OCI-LY1 (cell line): ENCODE measurements at regions not wholly inside any gene's neighbourhood (a gene's known extent, or its start where the extent isn't known, plus 50 kb on each side); places are given as distances from the start of the nearest gene placed in this dataset.

Source experiments
- H2AFZ ChIP-seq: fragments of 200-600 bp; sonication (generic), shearing (Covaris generic); 2 replicates; pipeline ENCODE4 v1.6.0; 2014; ENCODE audit warnings: antibody characterized with exemption, mild to moderate bottlenecking, low read length
- H3F3A ChIP-seq: fragments of 200-600 bp; sonication (generic), shearing (Covaris generic); 2 replicates; pipeline ENCODE4 v1.6.0; 2014; ENCODE audit warnings: mild to moderate bottlenecking, antibody characterized with exemption, low read length, moderate library complexity; ENCODE audit not compliant: insufficient read depth
- H3K27ac ChIP-seq: fragments of 200-600 bp; sonication (generic); 2 replicates; pipeline ENCODE4 v1.5.1; 2014; ENCODE audit warnings: low read length, mixed run types, mild to moderate bottlenecking, low read depth; ENCODE audit not compliant: poor library complexity, severe bottlenecking
- H3K27me3 ChIP-seq: fragments of 200-600 bp; sonication (generic); 2 replicates; pipeline ENCODE4 v1.6.0; 2014; ENCODE audit warnings: antibody characterized with exemption, mild to moderate bottlenecking, low read length, moderate library complexity; ENCODE audit not compliant: insufficient read depth
- H3K36me3 ChIP-seq: fragments of 200-600 bp; sonication (generic); 2 replicates; pipeline ENCODE4 v1.6.1; 2014; ENCODE audit warnings: mild to moderate bottlenecking, antibody characterized with exemption, low read length, moderate library complexity, mixed read lengths; ENCODE audit not compliant: insufficient read depth
- H3K4me1 ChIP-seq: fragments of 200-600 bp; sonication (generic); 2 replicates; pipeline ENCODE4 v1.5.1; 2014; ENCODE audit warnings: mild to moderate bottlenecking, low read length, moderate library complexity; ENCODE audit not compliant: insufficient read depth, severe bottlenecking
- H3K4me2 ChIP-seq: fragments of 200-600 bp; sonication (generic), shearing (Covaris generic); 2 replicates; pipeline ENCODE4 v1.6.1; 2014; ENCODE audit warnings: low read length
- H3K4me3 ChIP-seq: fragments of 200-600 bp; sonication (generic); 2 replicates; pipeline ENCODE4 v1.5.1; 2014; ENCODE audit warnings: low read length, low read depth, mild to moderate bottlenecking, mixed read lengths; ENCODE audit not compliant: poor library complexity, severe bottlenecking
- H3K79me2 ChIP-seq: fragments of 200-600 bp; shearing (Covaris generic); 2 replicates; pipeline ENCODE4 v1.6.1; 2016; ENCODE audit warnings: mixed run types, low read length, mixed read lengths; ENCODE audit not compliant: insufficient read depth
- H3K9ac ChIP-seq: fragments of 200-600 bp; sonication (generic), shearing (Covaris generic); 2 replicates; pipeline ENCODE4 v1.6.1; 2014; ENCODE audit warnings: mild to moderate bottlenecking, low read length, mixed read lengths
- H3K9me2 ChIP-seq: fragments of 200-600 bp; sonication (generic), shearing (Covaris generic); 2 replicates; pipeline ENCODE4 v1.6.1; 2014; ENCODE audit warnings: low read depth, mild to moderate bottlenecking, low read length, mixed read lengths
- H3K9me3 ChIP-seq: fragments of 200-600 bp; shearing (Covaris generic); 2 replicates; pipeline ENCODE4 v1.6.1; 2014; ENCODE audit warnings: low read length, mixed read lengths
- H4K20me1 ChIP-seq: fragments of 200-600 bp; sonication (generic), shearing (Covaris generic); 2 replicates; pipeline ENCODE4 v1.6.0; 2016; ENCODE audit warnings: mild to moderate bottlenecking, low read length; ENCODE audit not compliant: insufficient read depth
- EZH2 ChIP-seq: fragments of 200-600 bp; sonication (generic), shearing (Covaris generic); IDR thresholded peaks from 2 replicates; pipeline ENCODE4 v1.8.0; 2017; ENCODE audit warnings: borderline replicate concordance, mixed run types, mild to moderate bottlenecking, antibody characterized with exemption, low read length, moderate library complexity, mixed read lengths
- TF ChIP-seq, protein P1 (sequence below): fragments of 200-600 bp; sonication (generic), shearing (Covaris generic); IDR thresholded peaks from 2 replicates; pipeline ENCODE4 v1.5.1; 2017; ENCODE audit warnings: mild to moderate bottlenecking, antibody characterized with exemption, low read length, moderate library complexity, mixed read lengths

DNA sequence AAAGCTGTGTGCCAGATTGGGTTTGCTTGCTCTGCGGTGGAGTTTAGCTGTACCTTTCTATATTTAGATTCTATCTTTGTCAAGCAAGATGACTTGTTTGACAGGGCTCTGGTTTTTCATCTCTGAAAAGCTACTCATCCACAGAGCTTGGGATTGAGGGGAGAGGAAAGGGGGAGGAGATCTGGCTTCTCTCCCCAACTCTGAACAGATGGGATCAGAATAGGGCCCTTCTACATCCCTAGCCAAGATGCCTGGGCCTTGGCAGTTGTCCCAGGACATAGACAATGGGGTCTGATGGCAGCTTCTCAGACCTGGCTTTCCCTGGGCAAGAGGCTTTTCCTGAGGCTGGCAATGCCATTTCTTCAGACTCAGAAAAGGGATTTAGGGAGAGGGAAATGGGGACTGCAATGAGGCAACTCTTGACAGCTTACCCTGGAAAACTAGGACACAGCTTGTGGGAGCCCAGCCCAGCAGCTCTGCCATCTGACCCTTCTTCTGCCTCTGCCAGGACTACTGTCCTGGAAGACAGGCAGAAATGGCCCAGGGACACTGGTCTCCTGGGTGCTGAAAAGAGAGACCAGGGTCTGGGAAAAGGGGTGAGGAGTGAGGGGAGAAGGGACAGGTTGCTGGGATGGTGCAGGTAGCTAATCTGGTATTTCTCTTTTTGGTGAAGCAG is 50.2 kb upstream of the ASTN2 start:
- no peak overlapping the region for H3K4me2 ChIP-seq
- no peak overlapping the region for H3K9ac ChIP-seq
- no peaks in the 10 kb centered on the region for H3K36me3 ChIP-seq
- no peak overlapping the region for H3K4me3 ChIP-seq
- no peaks in the 10 kb centered on the region for H4K20me1 ChIP-seq
- H3K27me3 ChIP-seq, result no peaks in the 10 kb centered on the region
- no peaks in the 10 kb centered on the region for H3K4me1 ChIP-seq
- no peak for TF ChIP-seq EZH2
- TF ChIP-seq, protein P1, sequence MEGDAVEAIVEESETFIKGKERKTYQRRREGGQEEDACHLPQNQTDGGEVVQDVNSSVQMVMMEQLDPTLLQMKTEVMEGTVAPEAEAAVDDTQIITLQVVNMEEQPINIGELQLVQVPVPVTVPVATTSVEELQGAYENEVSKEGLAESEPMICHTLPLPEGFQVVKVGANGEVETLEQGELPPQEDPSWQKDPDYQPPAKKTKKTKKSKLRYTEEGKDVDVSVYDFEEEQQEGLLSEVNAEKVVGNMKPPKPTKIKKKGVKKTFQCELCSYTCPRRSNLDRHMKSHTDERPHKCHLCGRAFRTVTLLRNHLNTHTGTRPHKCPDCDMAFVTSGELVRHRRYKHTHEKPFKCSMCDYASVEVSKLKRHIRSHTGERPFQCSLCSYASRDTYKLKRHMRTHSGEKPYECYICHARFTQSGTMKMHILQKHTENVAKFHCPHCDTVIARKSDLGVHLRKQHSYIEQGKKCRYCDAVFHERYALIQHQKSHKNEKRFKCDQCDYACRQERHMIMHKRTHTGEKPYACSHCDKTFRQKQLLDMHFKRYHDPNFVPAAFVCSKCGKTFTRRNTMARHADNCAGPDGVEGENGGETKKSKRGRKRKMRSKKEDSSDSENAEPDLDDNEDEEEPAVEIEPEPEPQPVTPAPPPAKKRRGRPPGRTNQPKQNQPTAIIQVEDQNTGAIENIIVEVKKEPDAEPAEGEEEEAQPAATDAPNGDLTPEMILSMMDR, result no peak
- H3F3A ChIP-seq, result no peaks in the 10 kb centered on the region
- H3K9me3 ChIP-seq, result no peaks in the 10 kb centered on the region
- H2AFZ ChIP-seq, result no peak overlapping the region
- no peaks in the 10 kb centered on the region for H3K9me2 ChIP-seq
- no peaks in the 10 kb centered on the region for H3K79me2 ChIP-seq
- no peak overlapping the region for H3K27ac ChIP-seq
